DMS153 treated with DMSO at 0.1 percent for 48 hours (cell line): ENCODE measurements at regions not wholly inside any gene's neighbourhood (a gene's known extent, or its start where the extent isn't known, plus 50 kb on each side); places are given as distances from the start of the nearest gene placed in this dataset.
"Not testable (repeated sequence)": the region's sequence is repeated elsewhere in the genome, so short reads cannot be mapped to it uniquely, and the experiment has no call there.

Experiments used
- DNase-seq: peaks from one replicate; lab custom pipeline; 2025; ENCODE audit not compliant: unreplicated experiment; lab: John Stamatoyannopoulos, UW

DNA sequence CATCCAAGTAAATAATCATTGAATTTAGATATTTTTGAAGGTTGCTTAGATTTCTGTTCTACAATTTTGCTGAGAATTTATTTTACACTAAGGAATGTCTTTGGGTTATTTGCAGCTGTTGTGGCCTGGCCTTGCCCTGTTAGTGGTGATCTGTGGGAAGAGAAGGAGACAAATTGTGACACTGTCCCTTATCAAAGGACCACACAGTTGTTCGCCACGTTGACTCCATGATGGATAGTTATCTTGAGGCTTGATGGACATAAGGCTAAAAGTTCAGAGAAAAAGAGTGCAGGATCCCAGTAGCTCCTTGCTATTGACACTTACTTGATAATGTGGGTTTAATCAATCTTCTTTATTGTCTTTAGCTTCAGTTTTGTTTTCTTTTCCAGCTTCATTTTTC is 186.6 kb upstream of the MEF2C start:
- DNase-seq, result no peak

DNA sequence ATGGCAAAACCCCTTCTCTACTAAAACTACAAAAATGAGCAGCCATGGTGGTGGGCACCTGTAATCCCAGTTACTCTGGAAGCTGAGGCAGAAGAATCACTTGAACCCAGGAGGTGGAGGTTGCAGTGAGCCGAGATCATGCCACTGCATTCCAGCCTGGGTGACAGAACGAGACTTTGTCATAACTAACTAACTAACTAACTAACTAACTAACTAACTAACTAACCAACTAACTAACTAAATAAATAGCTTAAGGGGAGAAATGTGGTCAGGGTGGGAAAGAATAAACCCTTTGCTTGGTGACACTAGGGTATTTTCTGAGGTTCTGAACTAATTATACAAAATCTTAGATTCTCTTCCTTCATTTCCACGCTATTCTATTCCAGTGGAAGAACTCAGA is 184.4 kb upstream of the MEF2C start:
- DNase-seq, result no peak

GRCh38 chr5:89065919-89066318 is 182.9 kb upstream of the MEF2C start:
- no peak for DNase-seq

DNA sequence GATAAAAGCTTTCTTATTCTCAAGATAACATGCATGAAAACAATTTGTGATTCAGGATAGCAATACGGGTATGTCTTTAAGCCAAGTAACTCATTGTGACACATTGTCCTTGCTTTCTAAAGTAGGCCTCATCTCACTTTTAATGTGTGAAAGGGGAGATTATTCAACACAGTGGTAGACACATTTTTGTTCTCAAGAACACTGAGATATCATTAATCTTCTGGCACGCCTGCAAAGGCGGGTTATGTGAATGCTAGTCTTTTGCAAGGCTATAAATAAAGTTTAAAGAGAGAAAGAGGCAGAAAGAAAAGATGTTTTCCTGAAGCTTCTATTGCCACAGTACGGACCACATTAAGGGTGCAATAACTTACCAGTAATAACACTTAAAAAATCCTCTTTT is 181.8 kb upstream of the MEF2C start:
- no peak for DNase-seq

GRCh38 chr5:89064054-89064453 is 181.1 kb upstream of the MEF2C start:
- DNase-seq, result no peak

- DNase-seq, result no peak
Measured at GRCh38 chr5:89060768-89061167, 177.8 kb upstream of the MEF2C start.

DNA sequence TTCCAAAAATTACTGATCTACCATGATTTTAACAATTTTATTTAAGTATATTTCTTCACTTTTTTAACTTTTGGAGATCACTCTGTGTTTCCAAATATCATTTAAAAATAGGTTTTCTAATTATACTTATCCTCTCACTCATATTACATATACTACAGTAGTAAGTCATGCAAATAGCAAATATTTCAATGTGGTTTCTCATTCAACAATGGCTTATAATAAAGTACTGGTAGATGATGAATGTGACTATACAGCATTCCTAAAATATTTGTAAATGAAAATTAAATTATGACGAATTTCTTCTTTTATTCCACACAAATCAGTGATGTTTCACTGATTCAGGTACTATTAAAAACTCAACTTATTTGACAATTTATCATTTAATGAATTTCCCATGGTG is 176.3 kb upstream of the MEF2C start:
- no peak for DNase-seq

DNA sequence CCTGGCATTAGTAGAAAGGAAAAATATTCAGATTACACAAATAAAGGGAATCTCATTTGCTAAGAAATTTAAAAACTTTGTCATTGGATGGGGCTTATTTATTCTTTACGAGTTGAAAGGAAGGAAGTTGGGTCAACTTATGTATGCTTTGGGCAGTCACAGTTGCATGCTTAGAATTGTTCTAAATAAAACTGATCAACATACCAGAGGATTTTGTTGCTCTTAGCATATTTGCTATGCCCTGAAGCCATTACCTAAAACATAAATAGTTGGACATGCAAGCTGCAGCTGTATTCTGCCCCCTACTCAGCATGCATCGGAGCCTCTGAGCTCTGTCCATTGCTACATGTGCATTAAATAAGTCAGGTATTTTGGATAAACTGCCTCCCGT is 172.7 kb upstream of the MEF2C start:
- DNase-seq, result no peak

DNA sequence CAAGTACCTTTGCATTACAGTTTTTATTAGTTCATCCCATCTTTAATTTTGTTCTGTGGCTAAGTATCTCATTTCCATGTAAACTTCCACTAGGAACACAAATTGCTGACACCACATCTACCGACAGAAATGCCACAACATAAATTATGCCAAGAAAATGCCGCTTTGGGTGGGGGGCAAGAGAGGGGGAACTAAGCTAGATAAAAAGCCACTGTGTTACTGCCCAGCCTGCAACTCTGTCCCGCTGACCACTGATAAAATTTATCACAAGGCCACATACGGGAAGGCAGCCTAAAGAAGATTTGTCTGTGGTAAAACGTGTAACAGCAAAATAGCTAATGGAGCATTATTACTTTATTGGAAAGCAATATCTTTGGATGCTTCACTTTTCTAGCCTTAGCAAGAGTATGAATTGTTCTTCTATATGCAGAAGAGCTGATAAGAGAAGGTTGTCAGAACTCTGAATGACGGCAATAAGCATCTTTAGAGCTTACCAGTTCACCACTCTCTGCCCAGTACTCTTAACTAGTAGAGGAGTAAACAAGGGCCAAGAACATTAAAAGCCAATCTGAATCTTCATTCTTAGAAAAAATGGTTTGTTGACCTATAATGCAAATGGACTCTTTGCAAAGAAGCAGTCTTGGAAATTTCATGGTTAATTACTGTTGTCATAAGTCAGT is 172.2 kb upstream of the MEF2C start:
- no peak for DNase-seq

- no peak for DNase-seq
Measured at GRCh38 chr5:89053547-89053946, 170.6 kb upstream of the MEF2C start.

- DNase-seq, result not testable (repeated sequence)
Measured at GRCh38 chr5:89050062-89050461, 167.1 kb upstream of the MEF2C start.

GRCh38 chr5:89047571-89047970 is 164.6 kb upstream of the MEF2C start:
- DNase-seq, result no peak

GRCh38 chr5:89045216-89045615 is 162.2 kb upstream of the MEF2C start:
- no peak for DNase-seq

- DNase-seq, result no peak
Measured at GRCh38 chr5:89044674-89045200, 161.8 kb upstream of the MEF2C start.

GRCh38 chr5:89043676-89044075 is 160.7 kb upstream of the MEF2C start:
- no peak for DNase-seq

GRCh38 chr5:89042746-89043145 is 159.8 kb upstream of the MEF2C start:
- no peak for DNase-seq

DNA sequence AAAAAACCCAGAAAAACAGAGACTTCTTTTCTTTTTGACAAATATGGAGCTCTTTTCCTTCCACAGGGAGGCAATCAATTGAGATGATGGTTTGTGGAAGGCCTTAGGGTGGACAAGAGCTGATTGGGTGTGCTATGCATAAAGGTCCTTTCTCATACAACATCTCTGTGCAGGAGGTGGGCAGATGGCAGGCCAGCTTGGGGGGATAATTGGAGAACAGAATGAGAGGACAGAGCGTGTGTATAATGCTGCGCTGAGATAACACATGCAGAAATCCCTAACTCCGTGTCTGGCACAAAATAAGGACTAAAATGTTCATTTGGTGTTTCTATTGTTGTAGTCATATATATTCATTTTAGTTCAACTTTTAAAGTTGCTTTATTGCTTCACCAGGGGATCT is 159.0 kb upstream of the MEF2C start:
- DNase-seq, result no peak

- no peak for DNase-seq
Measured at GRCh38 chr5:89041249-89041779, 158.3 kb upstream of the MEF2C start.

- DNase-seq, result no peak
Measured at GRCh38 chr5:89036704-89037489, 153.9 kb upstream of the MEF2C start.

- no peak for DNase-seq
Measured at GRCh38 chr5:89036166-89036565, 153.2 kb upstream of the MEF2C start.

DNA sequence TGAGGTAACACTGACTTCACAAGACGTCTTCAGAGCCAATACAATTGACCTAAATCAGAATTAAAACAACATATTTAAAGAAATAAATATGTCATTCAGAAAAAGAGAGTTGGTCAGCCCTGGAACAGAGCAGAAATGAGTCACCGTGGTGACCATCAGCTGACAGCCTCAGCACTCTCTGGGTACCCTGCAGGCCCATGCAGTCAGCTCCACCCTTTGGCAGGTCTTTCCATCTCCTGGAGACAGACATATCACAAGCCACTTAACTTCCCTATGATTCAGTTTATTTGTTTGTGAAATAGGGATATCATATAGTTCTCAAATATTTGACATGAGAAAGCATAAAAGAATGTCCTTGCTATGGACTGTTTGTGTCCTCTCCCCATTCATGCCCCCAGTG is 151.6 kb upstream of the MEF2C start:
- DNase-seq, result no peak

DNA sequence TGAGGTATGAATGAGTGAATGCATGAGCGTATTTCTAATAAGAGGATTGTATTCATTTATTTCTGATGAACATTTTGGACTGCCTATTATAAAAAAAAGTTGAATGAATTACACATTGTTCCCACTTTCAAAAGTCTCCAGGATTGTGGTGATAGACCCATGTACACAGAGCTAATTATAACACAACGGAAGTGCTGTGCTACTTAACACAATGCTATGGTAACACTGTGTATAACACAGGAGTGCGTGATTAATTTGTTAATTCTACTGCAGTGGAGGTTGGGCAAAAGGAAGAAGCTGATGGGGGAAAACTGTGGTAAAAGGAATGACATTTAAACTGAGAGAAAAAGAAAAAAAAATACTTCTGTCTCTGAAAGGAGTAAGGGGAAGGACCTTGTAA is 147.8 kb upstream of the MEF2C start:
- DNase-seq, result no peak
